ENCODE measurements at regions not wholly inside any gene's neighbourhood (a gene's known extent, or its start where the extent isn't known, plus 50 kb on each side); places are given as distances from the start of the nearest gene placed in this dataset.

DNA sequence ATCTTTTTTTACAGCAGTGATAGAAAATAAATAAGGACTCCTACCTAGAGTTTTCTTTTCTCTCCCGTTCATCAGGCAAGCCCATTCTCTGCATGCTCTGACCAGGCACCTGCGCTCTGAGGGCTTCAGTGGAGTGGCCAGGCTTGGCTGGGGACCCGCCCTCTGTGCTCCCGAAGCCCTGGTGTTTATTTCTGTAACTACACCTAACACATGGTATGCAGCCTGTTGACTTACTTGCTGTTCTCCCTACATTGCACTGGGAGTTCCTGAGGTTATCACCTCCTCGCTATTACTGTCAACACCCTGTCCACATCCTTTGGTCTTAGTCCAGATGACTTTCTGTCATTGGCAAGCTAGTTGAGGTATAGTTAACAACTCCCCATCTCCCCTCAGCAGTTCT is 317.7 kb downstream of the LPIN1 start:
- ATAC-seq (ENCODE audit: low read depth) (no peak), DNase-seq (no peak)
- Mint-ChIP-seq H3K27me3 (no peaks in the 10 kb centered on the region), H3K4me3 (no peak overlapping the region), H3K36me3 (ENCODE audit: low read depth) (no peaks in the 10 kb centered on the region), H3K4me1 (peaks cover 34% of the 10 kb centered on the region), H3K27ac (no peak overlapping the region), H3K9me3 (peaks cover 1% of the 10 kb centered on the region)
- TF ChIP-seq, protein P1, sequence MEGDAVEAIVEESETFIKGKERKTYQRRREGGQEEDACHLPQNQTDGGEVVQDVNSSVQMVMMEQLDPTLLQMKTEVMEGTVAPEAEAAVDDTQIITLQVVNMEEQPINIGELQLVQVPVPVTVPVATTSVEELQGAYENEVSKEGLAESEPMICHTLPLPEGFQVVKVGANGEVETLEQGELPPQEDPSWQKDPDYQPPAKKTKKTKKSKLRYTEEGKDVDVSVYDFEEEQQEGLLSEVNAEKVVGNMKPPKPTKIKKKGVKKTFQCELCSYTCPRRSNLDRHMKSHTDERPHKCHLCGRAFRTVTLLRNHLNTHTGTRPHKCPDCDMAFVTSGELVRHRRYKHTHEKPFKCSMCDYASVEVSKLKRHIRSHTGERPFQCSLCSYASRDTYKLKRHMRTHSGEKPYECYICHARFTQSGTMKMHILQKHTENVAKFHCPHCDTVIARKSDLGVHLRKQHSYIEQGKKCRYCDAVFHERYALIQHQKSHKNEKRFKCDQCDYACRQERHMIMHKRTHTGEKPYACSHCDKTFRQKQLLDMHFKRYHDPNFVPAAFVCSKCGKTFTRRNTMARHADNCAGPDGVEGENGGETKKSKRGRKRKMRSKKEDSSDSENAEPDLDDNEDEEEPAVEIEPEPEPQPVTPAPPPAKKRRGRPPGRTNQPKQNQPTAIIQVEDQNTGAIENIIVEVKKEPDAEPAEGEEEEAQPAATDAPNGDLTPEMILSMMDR (IDR thresholded peaks at IDR 0.05), result no peak
- CTCF ChIA-PET, result no interaction called here
- intact Hi-C loops (cut with micrococcal nuclease), result no loop called here
- POLR2A ChIA-PET, result interaction anchor here (0.5 kb wide), 1 partner anchor 264 kb away, joined by 4 read pairs; no protein-coding TSS in a partner anchor

GRCh38 chr2:12066116-12066515 is 319.7 kb downstream of the LPIN1 start:
- TF ChIP-seq, protein P1 (IDR thresholded peaks at IDR 0.05), result no peak
- Mint-ChIP-seq H3K27ac (no peak overlapping the region), H3K4me3 (no peak overlapping the region), H3K9me3 (peaks cover 1% of the 10 kb centered on the region), H3K4me1 (peaks cover 38% of the 10 kb centered on the region), H3K36me3 (ENCODE audit: low read depth) (no peaks in the 10 kb centered on the region), H3K27me3 (no peaks in the 10 kb centered on the region)
- no peak for ATAC-seq (ENCODE audit: low read depth)
- intact Hi-C loops (cut with micrococcal nuclease), result no loop called here
- DNase-seq, result no peak
- ChIA-PET POLR2A (no interaction called here), CTCF (no interaction called here)

GRCh38 chr2:12066986-12067385 is 320.6 kb downstream of the LPIN1 start:
- Mint-ChIP-seq H3K4me3 (no peak overlapping the region), H3K27ac (no peak overlapping the region), H3K9me3 (peaks cover 1% of the 10 kb centered on the region), H3K27me3 (no peaks in the 10 kb centered on the region), H3K36me3 (ENCODE audit: low read depth) (no peaks in the 10 kb centered on the region), H3K4me1 (peaks cover 45% of the 10 kb centered on the region)
- POLR2A ChIA-PET, result no interaction called here
- CTCF ChIA-PET, result no interaction called here
- ATAC-seq (ENCODE audit: low read depth), result no peak
- no peak for DNase-seq
- TF ChIP-seq, protein P1 (IDR thresholded peaks at IDR 0.05), result no peak
- intact Hi-C loops (cut with micrococcal nuclease), result no loop called here

GRCh38 chr2:12068796-12069538 is 322.5 kb downstream of the LPIN1 start:
- Mint-ChIP-seq H3K27me3 (no peaks in the 10 kb centered on the region), H3K4me3 (no peak overlapping the region), H3K27ac (no peak overlapping the region), H3K9me3 (no peaks in the 10 kb centered on the region), H3K4me1 (peaks cover 59% of the 10 kb centered on the region), H3K36me3 (ENCODE audit: low read depth) (no peaks in the 10 kb centered on the region)
- POLR2A ChIA-PET, result no interaction called here
- DNase-seq (no peak), ATAC-seq (ENCODE audit: low read depth) (no peak)
- TF ChIP-seq, protein P1 (IDR thresholded peaks at IDR 0.05), result no peak
- intact Hi-C loops (cut with micrococcal nuclease), result no loop called here
- CTCF ChIA-PET, result no interaction called here

DNA sequence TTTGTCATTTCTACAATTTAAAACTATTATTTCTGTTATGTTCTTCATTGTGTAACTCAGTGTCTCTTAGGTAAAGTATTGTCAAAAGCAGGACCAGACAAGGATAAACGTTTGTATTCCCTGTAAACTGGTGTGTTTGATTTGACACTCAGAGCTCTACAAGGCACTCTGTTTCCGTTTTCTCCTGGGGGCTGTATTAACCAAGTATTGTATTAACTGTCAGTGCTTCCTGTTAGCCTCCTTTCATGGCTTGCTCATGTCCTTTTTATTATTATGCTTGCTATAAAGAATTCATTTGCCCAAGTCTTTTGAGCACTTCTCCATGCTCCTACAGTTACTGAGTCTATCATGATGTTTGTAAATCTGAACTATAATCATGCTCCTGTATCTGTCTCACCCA is 323.7 kb downstream of the LPIN1 start:
- ATAC-seq (ENCODE audit: low read depth), result no peak
- H3K27ac Mint-ChIP-seq, result no peak overlapping the region
- intact Hi-C loops (cut with micrococcal nuclease), result loop anchor here (2.0 to 5.0 kb wide), 4 partner anchors 13 to 63 kb away; no protein-coding TSS in a partner anchor
- TF ChIP-seq, protein P1 (IDR thresholded peaks at IDR 0.05), result no peak
- H3K4me3 Mint-ChIP-seq, result no peak overlapping the region
- H3K27me3 Mint-ChIP-seq, result no peaks in the 10 kb centered on the region
- H3K9me3 Mint-ChIP-seq, result no peaks in the 10 kb centered on the region
- no peak for DNase-seq
- ChIA-PET CTCF (no interaction called here), POLR2A (no interaction called here)
- no peaks in the 10 kb centered on the region for H3K36me3 Mint-ChIP-seq (ENCODE audit: low read depth)
- peaks cover 62% of the 10 kb centered on the region for H3K4me1 Mint-ChIP-seq
